GM06990 (cell line): ENCODE measurements at regions not wholly inside any gene's neighbourhood (a gene's known extent, or its start where the extent isn't known, plus 50 kb on each side); places are given as distances from the start of the nearest gene placed in this dataset.
"Not testable (repeated sequence)": the region's sequence is repeated elsewhere in the genome, so short reads cannot be mapped to it uniquely, and the experiment has no call there.

Source experiments
- DNase-seq: peaks from one replicate; pipeline ENCODE4 v3.0.0-alpha.2; 2011; ENCODE audit not compliant: insufficient read length; ENCODE audit errors: extremely low read depth
- H3K27me3 ChIP-seq: replicated peaks from 2 replicates; pipeline ENCODE4 v1.6.0; 2011; ENCODE audit warnings: low read length; ENCODE audit not compliant: control insufficient read depth, insufficient read depth
- H3K36me3 ChIP-seq: 2 replicates; pipeline ENCODE4 v1.5.1; 2011; ENCODE audit warnings: low read length; ENCODE audit not compliant: control insufficient read depth, insufficient read depth
- H3K4me3 ChIP-seq: replicated peaks from 2 replicates; pipeline ENCODE4 v1.5.1; 2011; ENCODE audit warnings: low read depth, mild to moderate bottlenecking, control low read depth, low read length
- CTCF ChIP-seq: IDR thresholded peaks from 2 replicates; pipeline ENCODE4 v1.5.1; 2011; ENCODE audit warnings: low read length, control low read depth, mild to moderate bottlenecking, inconsistent platforms; ENCODE audit not compliant: insufficient read depth, poor library complexity, severe bottlenecking

DNA sequence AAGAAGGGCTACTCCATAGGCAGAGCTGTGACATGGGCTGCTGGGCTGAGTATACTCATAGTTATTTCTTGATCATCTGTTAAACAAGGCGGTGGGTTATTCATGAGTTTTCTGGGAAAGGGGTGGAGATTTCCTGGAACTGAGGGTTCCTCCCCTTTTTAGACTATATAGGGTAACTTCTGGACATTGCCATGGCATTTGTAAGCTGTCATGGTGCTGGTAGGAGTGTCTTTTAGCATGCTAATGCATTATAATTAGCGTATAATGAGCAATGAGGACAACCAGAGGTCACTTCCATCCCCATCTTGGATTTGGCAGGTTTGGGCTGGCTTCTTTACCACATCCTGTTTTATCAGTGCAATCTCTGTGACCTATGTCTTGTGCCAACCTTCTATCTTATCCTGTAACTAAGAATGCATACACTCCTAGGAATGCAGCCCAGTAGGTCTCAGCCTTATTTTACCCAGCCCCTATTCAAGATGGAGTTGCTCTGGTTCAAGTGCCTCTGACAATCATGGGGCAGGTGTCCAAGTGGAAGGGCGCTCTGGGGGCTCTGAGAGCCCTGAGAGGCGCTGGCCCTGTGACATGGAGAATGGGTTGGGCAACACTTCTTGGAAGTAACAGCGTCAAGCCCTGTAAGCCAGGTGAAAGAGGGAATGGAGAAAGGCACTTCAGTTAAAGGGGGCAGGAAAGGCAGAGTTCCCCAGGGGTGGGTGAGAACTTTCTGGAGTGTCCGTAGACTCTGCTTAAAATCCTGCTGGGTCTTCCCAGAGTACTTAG lies 354.2 kb upstream of the SULF2 start:
- Histone ChIP-seq H3K27me3 (no peaks in the 10 kb centered on the region; the same call in 1 of the 2 replicates), H3K4me3 (no peak overlapping the region), H3K36me3 (no peaks in the 10 kb centered on the region)
- no peak for TF ChIP-seq CTCF
- DNase-seq, result no peak

DNA sequence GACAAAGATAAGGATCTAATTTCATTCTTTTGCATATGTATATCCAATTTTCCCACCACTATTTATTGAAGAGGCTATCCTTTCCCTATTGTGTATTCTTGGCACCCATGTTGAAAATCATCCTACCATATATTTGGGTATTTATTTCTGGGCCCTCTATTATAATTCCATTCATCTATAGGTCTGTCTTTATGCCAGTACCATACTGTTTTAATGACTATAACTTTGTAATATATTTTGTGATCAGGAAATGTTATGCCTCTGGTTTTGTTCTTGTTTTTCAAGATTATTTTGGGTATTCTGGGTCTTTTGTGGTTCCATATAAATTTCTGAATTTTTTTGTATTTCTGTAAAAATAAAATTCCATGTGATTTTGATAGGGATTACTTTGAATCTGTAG lies 347.6 kb upstream of the SULF2 start:
- Histone ChIP-seq H3K36me3 (no peaks in the 10 kb centered on the region), H3K27me3 (no peaks in the 10 kb centered on the region; the same call in 1 of the 2 replicates), H3K4me3 (no peak overlapping the region)
- no peak for TF ChIP-seq CTCF
- DNase-seq, result no peak

- no peak for DNase-seq
- TF ChIP-seq CTCF, result no peak
- Histone ChIP-seq H3K27me3 (no peaks in the 10 kb centered on the region; the same call in 1 of the 2 replicates), H3K4me3 (no peak overlapping the region), H3K36me3 (no peaks in the 10 kb centered on the region)
These were observed 346.3 kb upstream of the SULF2 start for GRCh38 chr20:48131581-48131980.

GRCh38 chr20:48129345-48129942 lies 344.2 kb upstream of the SULF2 start:
- no peak for TF ChIP-seq CTCF
- DNase-seq, result no peak

DNA sequence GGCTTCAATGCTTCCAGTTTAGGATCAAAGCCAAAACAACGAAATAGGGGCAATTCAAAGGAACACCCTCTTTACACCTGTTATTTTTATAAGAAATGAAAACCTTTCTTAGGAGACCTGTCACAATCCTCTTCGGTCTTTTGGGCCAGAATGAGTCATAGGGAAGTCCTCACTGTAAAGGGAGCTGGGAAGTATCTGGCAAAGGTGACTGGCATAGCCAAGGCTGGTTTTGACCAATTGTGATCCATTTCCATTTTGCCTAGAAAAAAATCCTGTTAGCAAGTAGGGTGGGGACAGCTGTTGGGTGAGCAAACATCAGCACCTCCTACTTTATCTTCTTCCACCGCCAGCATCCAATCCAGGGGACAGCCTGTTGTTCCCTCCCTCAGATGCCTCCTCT lies 343.2 kb upstream of the SULF2 start:
- no peak for DNase-seq
- Histone ChIP-seq H3K4me3 (no peak overlapping the region), H3K36me3 (no peaks in the 10 kb centered on the region), H3K27me3 (peaks cover 3% of the 10 kb centered on the region)
- TF ChIP-seq CTCF, result no peak

More at GRCh38 chr20:48129345-48129942, 344.2 kb upstream of the SULF2 start:
- H3K27me3 ChIP-seq, result no peaks in the 10 kb centered on the region; the same call in 1 of the 2 replicates
- no peak overlapping the region for H3K4me3 ChIP-seq
- no peaks in the 10 kb centered on the region for H3K36me3 ChIP-seq

DNA sequence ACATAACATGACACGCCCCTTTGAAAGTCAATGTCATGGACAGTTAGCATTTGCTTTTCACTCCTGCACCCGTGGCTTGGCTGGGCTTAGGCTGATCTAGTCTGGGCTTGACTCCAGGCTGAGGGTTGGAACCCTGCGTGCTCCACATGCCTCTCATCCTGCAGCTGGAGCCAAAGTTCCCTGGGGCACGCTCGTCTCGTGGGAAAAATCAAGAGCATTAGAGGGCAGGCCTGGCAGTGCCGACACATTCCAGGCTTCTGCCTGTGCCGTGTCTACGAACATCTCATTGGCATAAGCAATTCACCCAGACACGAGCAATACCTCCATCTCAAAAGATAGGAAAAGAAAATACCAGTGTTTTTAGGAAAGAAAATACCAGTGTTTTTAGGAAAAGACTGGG lies 342.7 kb upstream of the SULF2 start:
- H3K36me3 ChIP-seq, H3K4me3 ChIP-seq, DNase-seq, H3K27me3 ChIP-seq: not testable (repeated sequence)

- H3K4me3 ChIP-seq, H3K36me3 ChIP-seq, H3K27me3 ChIP-seq, DNase-seq: not testable (repeated sequence)
These were observed 341.9 kb upstream of the SULF2 start for GRCh38 chr20:48127133-48127532.
